GM20000 (cell line): ENCODE measurements at regions not wholly inside any gene's neighbourhood (a gene's known extent, or its start where the extent isn't known, plus 50 kb on each side); places are given as distances from the start of the nearest gene placed in this dataset.

Experiments
- DNase-seq: peaks from one replicate; pipeline ENCODE4 v3.0.0; 2012; ENCODE audit warnings: low spot score
- CTCF ChIP-seq: IDR thresholded peaks from 2 replicates; pipeline ENCODE4 v1.5.1; 2012; ENCODE audit warnings: mild to moderate bottlenecking, control low read depth; ENCODE audit errors: extremely low read depth, missing control alignments

DNA sequence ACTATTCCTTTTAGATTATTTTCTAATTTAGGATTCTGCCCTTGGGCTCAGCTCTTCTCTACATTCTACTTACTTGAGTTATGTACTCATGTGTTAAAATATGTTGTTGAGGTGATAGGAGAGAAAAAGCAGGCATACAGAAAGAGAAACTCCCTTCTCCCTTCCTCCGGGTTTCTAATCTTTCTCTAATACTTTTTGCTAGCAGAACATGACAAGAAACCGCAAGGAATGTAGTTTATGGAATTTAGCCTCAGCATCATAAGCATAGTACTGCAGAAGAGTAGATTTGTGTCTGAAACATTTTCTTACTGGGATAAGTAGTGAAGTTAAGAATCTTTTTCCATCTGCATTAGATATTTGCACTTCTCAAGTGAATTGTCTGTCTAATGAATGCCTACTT lies 139.5 kb upstream of the CYLC2 start:
- DNase-seq = no peak
- TF ChIP-seq CTCF = no peak

DNA sequence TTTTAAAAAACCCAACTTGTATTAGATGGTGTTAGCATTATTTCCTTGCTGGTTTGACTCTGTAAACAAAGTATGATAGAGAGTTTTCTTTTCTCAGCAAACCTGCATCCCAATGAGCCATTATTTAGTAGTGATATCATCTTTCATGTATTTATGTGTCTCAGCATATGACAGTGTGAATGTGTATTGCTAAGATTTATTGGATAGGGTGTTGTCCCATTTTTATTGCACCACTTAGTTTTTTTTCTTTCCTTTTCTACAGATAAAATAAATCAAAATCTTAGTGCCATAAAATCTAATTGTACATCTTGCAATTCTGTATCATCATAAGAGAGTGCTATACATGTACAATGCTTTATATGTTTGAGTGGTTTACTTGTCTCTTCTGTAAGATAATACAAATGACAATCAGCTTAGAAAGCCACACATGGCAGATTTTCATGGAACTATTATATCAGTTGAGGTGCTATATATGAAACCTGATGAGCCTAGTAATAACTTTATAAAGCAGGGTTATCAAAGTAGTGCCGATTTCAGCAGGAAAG lies 149.2 kb upstream of the CYLC2 start:
- DNase-seq = no peak
- TF ChIP-seq CTCF = no peak

- no peak for DNase-seq
- TF ChIP-seq CTCF = no peak
Observed at GRCh38 chr9:102844716-102845115, 150.4 kb upstream of the CYLC2 start.

DNA sequence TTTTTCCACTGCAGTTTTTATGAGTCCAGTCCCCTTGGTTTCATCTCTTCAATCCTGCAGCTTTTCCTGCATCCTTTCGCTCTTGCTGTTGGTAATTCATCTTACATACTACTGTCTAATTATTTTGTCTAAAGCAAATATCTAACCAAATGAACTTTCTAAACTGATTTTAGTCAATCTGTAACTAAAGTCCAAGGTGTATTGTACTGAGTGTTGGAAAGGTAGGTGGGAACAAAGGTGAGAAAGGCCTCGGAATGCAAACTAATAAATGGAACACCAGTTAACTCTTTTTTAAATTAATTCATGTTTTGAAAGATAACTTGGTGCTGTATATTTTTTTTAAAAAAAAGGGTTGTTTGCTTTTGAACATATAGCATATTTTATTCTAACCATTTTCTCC lies 152.7 kb upstream of the CYLC2 start:
- no peak for TF ChIP-seq CTCF
- no peak for DNase-seq

GRCh38 chr9:102841376-102841775 lies 153.8 kb upstream of the CYLC2 start:
- DNase-seq = no peak
- no peak for TF ChIP-seq CTCF

DNA sequence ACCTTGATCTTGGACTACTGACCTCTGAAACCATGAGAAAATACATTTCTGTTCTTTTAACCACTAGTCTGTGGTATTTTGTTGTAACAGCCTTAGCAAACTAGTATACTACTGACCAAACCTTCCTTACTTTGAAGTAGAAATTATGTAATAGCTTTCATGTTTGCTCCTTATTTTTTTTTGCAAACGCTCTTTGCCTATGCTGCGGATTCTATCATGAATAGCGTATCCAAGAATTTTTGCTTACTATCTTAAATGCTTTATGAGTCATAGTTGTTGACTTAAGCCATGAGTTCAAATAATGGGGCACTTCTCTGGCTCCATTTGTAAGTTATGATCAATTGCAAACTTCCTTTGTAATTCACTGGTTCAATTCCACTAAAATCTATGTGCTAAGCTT lies 154.8 kb upstream of the CYLC2 start:
- no peak for TF ChIP-seq CTCF

DNA sequence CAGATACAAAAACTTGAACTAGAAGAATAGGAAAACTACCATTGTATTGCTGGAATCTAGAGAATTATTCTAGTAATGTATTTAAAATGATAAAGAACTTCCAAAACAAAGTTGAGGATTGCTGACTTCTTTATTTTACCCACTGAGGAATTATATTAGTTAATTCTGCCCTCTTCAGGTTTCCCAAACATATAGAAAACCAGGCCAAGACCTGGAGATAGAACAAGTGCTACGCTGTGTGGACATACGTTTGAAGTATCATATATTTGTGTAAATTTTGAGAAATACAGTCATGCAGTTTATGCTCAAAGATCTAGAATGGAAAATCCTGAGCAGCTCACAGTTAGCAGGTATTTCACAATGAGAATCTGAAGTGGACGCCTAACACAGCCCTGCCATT lies 162.3 kb upstream of the CYLC2 start:
- TF ChIP-seq CTCF = no peak
- no peak for DNase-seq

More for the DNA sequence above, 154.8 kb upstream of the CYLC2 start:
- no peak for DNase-seq
